NCI-H1092 treated with DMSO at 0.1 percent for 48 hours (cell line): ENCODE measurements at regions not wholly inside any gene's neighbourhood (a gene's known extent, or its start where the extent isn't known, plus 50 kb on each side); places are given as distances from the start of the nearest gene placed in this dataset.

Experiments used
- DNase-seq: peaks from one replicate; lab custom pipeline; 2025; lab: John Stamatoyannopoulos, UW

- DNase-seq: no peak
These were observed 480.6 kb downstream of the IPMK start for GRCh38 chr10:57786850-57787750.

GRCh38 chr10:57786331-57786730 lies 481.4 kb downstream of the IPMK start:
- DNase-seq: no peak

DNA sequence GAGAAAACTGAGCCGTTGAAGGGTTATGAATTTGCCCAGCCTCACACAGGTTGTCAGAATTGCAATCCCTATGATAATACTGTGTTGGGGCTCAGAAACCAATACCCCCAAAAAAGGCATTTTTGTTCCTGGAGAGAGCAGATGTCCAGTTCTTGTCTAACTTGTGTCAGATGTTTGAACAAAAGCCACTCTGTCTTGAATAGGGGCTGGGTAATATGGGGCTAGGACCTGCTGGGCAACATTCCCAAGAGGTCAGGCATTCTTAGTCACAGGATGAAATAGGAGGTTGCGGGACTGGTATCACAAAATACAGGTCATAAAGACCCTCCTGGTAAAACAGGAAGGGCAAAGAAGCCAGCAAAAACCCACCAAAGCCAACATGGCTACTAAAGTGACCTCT lies 482.1 kb downstream of the IPMK start:
- DNase-seq: no peak

DNA sequence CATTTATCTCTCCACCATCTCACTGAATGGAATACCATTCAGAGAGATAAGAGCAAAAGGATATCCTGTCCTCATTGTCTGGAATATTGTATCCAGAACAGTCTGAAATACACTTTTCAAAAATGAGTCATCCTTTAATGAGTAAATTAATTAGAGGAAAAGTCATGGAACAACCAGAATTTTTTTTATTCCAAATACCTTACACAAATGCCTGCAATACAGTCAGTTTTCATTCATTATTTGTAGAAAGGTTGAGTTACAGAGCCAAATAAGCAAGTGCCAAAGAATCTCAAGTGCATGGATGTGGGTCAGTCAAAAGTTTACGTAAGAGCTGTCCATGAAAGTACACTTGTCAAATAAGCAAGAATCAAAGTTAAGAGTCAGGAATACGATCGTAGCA lies 482.6 kb downstream of the IPMK start:
- DNase-seq: no peak

GRCh38 chr10:57776688-57777432 lies 490.8 kb downstream of the IPMK start:
- no peak for DNase-seq

GRCh38 chr10:57775250-57775649 lies 492.4 kb downstream of the IPMK start:
- DNase-seq: no peak

- DNase-seq: no peak
These were observed 498.4 kb downstream of the IPMK start for GRCh38 chr10:57769298-57769697.

DNA sequence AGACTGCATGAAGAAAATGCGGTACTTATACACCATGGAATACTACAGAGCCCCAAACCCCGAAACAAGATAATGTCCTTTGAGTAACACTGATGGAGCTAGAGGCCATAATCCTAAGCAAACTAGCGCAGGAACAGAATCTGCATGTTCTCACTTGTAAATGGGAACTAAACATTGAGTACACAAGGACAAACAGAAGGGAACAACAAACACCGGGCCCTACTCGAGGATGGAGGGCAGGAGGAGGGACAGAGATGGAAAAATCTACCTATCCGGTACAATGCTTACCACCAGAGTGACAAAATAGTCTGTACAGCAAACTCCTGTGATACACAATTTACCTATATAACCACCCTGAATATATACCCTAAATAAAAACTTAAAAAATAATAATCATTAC lies 507.9 kb downstream of the IPMK start:
- DNase-seq: no peak

- no peak for DNase-seq
These were observed 512.9 kb downstream of the IPMK start for GRCh38 chr10:57754803-57755202.

DNA sequence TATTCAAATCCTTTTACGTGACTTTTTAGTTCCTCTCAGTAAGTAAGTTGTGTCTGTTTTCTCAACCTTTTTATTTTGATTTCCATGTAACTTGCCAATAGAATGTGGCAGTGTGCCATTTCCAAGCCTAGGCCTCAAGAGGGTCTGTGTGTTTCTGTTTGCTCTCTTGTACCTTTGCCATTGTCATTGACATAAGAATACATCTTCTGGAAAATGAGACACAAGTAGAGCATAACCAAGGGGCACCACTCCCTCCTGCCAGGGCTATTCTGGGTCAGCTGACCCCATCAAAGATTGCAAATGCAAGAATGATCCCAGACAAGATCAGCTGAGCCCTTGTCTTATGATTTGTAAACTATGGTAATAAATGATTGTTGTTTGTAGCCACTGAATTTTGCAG lies 524.0 kb downstream of the IPMK start:
- no peak for DNase-seq

DNA sequence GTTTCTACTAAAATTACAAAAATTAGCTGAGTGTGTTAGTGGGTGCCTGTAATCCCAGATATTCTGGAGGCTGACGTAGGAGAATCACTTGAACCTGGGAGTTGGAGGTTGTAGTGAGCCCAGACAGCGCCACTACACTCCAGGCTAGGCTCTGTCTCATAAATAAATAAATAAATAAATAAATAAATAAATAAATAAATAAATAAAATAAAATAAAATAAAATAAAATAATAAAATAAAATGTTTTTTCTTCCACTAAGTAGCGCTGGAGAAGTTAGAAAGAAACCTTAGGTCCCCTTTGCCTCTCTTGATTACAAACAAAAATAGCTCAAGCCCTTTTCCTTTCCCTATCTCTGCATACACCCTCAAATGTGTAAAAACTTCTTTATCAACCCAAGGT lies 525.9 kb downstream of the IPMK start:
- no peak for DNase-seq

DNA sequence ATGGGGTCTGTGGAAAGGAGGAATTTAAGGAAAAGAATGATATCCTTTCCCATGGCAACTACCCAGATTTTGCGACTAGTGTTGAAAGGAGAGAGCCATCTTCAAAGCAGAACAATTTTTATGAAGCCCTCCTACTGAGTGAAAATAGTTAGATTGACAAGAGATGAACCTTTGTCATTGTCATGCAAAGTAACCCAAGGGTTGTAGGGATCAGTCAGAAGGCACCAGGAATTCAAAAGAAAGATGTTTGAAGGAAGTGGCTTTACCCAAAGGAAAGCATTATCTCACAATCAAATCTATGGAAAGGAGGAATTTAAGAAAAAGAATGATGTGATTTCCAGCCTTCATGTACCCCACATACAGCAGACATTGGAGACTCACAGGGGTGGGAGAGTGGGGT lies 544.4 kb downstream of the IPMK start:
- no peak for DNase-seq

- no peak for DNase-seq
These were observed 550.8 kb downstream of the IPMK start for GRCh38 chr10:57716884-57717283.

DNA sequence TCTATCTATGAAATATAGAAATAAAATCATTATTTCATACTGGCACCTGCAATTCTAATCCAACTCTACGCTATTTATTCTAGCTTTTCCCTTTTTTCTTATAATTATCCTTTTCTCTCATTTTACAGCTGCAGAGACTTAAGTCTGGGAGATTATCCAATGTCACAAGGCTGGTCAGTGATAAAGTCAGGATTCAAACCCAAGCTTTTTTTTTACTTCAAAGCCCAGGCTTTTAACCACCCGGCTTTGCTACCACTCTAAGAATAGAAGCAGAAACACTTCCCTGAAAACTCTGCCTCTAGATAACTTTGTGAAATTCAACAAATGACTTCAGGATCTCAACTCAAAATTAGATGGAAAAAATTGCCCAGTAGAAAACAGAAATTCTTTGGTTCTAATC lies 552.5 kb downstream of the IPMK start:
- DNase-seq: no peak

DNA sequence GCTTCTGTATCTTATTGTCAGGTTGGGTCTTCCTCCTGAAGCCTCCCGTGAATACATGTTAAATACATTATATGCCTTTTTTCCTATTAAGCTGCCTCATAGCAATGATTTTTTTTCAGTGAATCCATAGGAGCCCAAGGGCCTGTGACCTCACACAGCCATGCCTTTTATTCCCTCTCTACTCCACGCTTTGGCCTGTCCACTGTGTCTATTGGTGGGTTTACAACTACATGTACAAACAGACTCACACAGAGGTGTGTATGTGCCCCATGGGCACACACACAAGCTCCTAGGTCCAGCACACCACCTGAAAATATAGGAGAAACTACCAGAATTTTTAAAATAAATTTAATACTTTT lies 560.4 kb downstream of the IPMK start:
- no peak for DNase-seq

- no peak for DNase-seq
These were observed 561.0 kb downstream of the IPMK start for GRCh38 chr10:57706576-57707299.

DNA sequence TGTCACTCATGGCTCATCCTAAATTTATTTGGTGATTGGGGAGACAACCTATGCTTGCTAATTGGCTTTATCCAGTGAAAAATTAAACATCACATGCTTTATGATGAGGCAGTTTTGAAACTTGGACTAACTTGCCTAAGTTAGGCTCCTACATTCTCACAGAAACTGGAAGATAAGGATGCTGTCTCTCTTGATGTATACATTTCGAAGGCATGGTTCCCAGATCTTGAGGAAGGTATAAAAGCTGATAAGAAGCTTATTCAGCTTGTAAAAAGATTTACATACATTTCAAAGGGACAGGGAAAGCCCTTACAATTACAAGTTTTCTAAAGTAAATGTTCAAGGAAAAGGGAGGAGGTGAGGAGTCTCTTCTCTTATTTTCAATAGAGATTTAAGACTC lies 561.7 kb downstream of the IPMK start:
- DNase-seq: no peak

DNA sequence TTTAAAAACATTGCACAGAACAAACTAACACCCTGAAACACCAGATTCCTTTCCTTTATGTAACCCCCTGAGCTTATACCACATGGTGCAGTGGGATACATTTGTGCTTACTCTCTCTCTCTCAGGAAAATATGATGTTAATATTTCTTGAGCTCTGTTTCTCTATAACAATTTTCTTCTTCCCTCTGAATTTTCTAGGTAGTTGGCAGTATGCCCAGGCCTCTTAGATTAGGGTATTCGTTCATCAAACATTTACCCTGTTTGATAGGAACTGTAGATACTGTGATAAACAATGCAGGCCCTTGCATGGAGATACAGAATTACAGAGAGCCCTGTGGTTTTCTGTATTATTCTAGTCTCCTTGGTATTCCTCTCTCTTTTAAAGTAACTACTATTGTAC lies 567.8 kb downstream of the IPMK start:
- no peak for DNase-seq

- no peak for DNase-seq
These were observed 571.1 kb downstream of the IPMK start for GRCh38 chr10:57696641-57697040.

GRCh38 chr10:57694956-57695608 lies 572.6 kb downstream of the IPMK start:
- peak; percentile 19 for DNase-seq

GRCh38 chr10:57692255-57692980 lies 575.3 kb downstream of the IPMK start:
- DNase-seq: no peak
